Hepatocyte (in vitro differentiated cells): ENCODE measurements at regions not wholly inside any gene's neighbourhood (a gene's known extent, or its start where the extent isn't known, plus 50 kb on each side); places are given as distances from the start of the nearest gene placed in this dataset.

Experiments used
- DNase-seq: peaks from one replicate; pipeline ENCODE4 v3.0.0-alpha.2; 2016; ENCODE audit warnings: low spot score
- H2AFZ ChIP-seq: fragments of 200-600 bp; sonication (generic); 2 replicates; pipeline ENCODE4 v1.6.0; 2016; ENCODE audit warnings: antibody characterized with exemption, mild to moderate bottlenecking
- H3K27ac ChIP-seq: fragments of 200-600 bp; sonication (generic); 2 replicates; pipeline ENCODE4 v1.5.1; 2016; ENCODE audit warnings: mild to moderate bottlenecking
- H3K27me3 ChIP-seq: fragments of 200-600 bp; sonication (generic); 2 replicates; pipeline ENCODE4 v1.6.1; 2016
- H3K36me3 ChIP-seq: fragments of 200-600 bp; sonication (generic); replicated peaks from 2 replicates; pipeline ENCODE4 v1.5.1; 2016; ENCODE audit warnings: low read depth; ENCODE audit not compliant: insufficient read depth
- H3K4me1 ChIP-seq: fragments of 200-600 bp; sonication (generic); 2 replicates; pipeline ENCODE4 v1.5.1; 2016; ENCODE audit warnings: mild to moderate bottlenecking, moderate library complexity; ENCODE audit not compliant: insufficient read depth
- H3K4me2 ChIP-seq: fragments of 200-600 bp; sonication (generic); 2 replicates; pipeline ENCODE4 v1.6.0; 2016
- H3K4me3 ChIP-seq: fragments of 200-600 bp; sonication (generic); 2 replicates; pipeline ENCODE4 v1.5.1; 2016; ENCODE audit warnings: mild to moderate bottlenecking
- H3K79me2 ChIP-seq: fragments of 200-600 bp; sonication (generic); 2 replicates; pipeline ENCODE4 v1.6.0; 2017; ENCODE audit warnings: mild to moderate bottlenecking
- H3K9me2 ChIP-seq: fragments of 200-600 bp; sonication (generic); replicated peaks from 2 replicates; pipeline ENCODE4 v1.6.0; 2017; ENCODE audit warnings: mild to moderate bottlenecking; ENCODE audit not compliant: insufficient read depth
- H3K9me3 ChIP-seq: fragments of 200-600 bp; sonication (generic); 2 replicates; pipeline ENCODE4 v1.5.1; 2016; ENCODE audit warnings: low read depth, mild to moderate bottlenecking
- H4K20me1 ChIP-seq: fragments of 200-600 bp; sonication (generic); 2 replicates; pipeline ENCODE4 v1.6.0; 2016; ENCODE audit warnings: mild to moderate bottlenecking; ENCODE audit not compliant: insufficient read depth, poor library complexity, severe bottlenecking
- EZH2 ChIP-seq: fragments of 200-600 bp; sonication (generic); IDR thresholded peaks from 2 replicates; pipeline ENCODE4 v1.6.1; 2016; ENCODE audit warnings: antibody characterized with exemption, mild to moderate bottlenecking, borderline replicate concordance
- EZH2phosphoT487 ChIP-seq: fragments of 200-600 bp; sonication (generic); IDR thresholded peaks from one replicate; pipeline ENCODE4 v1.6.1; 2018; ENCODE audit warnings: antibody characterized with exemption, mild to moderate bottlenecking, low read depth, moderate library complexity; ENCODE audit not compliant: unreplicated experiment, severe bottlenecking
- WGBS: methylation state at CpG from one replicate; pipeline ENCODE4 v1.1.6; 2016; ENCODE audit warnings: low lambda C conversion rate; ENCODE audit errors: missing lambda C conversion rate; 5-methylcytosine and 5-hydroxymethylcytosine counted together
- TF ChIP-seq, protein P1 (sequence below): fragments of 200-600 bp; sonication (generic); IDR thresholded peaks from 2 replicates; pipeline ENCODE4 v1.5.1; 2016; ENCODE audit warnings: antibody characterized with exemption, mild to moderate bottlenecking; ENCODE audit not compliant: poor library complexity

DNA sequence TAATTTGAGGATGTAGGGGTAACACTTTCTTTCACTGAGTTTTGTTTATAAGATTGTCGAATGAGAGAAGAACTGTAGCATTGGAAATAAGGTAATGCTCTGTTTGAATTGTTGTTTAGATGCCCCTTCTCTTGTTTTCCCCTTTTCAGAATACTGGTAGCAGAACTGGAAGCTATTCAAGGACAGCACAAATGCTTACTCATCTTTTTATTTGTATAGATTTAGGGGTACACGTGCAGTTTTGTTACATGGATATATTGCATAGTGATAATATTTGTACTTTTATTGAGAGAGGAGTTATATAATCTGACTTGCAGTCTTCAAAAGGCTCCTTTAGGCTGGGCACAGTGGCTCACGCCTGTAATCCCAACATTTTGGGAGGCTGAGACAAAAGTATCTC is 145.4 kb upstream of the HAND2 start:
- WGBS, result 75% methylated on average over 3 of the region's 3 CpGs
- TF ChIP-seq EZH2phosphoT487 (no peak), EZH2 (no peak)
- TF ChIP-seq, protein P1, sequence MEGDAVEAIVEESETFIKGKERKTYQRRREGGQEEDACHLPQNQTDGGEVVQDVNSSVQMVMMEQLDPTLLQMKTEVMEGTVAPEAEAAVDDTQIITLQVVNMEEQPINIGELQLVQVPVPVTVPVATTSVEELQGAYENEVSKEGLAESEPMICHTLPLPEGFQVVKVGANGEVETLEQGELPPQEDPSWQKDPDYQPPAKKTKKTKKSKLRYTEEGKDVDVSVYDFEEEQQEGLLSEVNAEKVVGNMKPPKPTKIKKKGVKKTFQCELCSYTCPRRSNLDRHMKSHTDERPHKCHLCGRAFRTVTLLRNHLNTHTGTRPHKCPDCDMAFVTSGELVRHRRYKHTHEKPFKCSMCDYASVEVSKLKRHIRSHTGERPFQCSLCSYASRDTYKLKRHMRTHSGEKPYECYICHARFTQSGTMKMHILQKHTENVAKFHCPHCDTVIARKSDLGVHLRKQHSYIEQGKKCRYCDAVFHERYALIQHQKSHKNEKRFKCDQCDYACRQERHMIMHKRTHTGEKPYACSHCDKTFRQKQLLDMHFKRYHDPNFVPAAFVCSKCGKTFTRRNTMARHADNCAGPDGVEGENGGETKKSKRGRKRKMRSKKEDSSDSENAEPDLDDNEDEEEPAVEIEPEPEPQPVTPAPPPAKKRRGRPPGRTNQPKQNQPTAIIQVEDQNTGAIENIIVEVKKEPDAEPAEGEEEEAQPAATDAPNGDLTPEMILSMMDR, result no peak
- no peaks in the 10 kb centered on the region for H4K20me1 ChIP-seq

DNA sequence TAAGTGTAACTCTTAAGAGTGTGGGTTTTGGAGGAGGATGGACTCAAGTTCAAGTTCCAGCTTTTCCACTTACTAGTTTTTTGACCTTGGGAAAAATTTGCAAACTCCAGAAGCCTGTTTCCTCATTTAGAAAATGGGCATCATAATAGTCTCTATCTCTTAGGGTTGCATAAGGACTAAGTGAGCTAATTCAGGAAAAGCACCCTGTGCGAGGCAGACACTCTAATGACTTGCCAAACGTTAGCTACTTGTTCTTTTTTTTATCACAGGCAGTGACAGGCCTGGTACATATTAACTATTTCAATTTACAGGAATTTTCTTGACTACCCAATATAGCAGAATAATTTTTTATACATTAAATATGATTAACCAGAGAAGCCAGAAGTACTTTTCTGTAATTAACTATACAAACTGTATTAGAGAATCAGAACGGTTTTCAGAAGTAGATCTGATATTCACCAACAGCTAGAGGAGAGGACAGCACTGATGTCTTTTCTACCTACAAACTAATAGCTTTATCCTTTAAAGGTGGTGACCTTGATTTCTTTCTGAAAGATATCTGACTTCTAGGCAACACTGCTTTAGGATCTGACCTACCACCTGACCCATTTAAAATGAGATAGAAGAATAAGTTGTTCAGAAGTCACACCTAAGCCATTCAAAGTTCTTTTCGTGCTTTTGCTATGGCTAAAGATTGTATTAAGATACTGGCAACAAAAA is 139.6 kb upstream of the HAND2 start:
- H3K9me2 ChIP-seq, result no peaks in the 10 kb centered on the region
- 73% methylated on average over 4 of the region's 4 CpGs for WGBS
- no peak overlapping the region for H3K27ac ChIP-seq
- H3K4me3 ChIP-seq, result no peak overlapping the region
- no peak overlapping the region for H3K4me2 ChIP-seq
- no peak for TF ChIP-seq EZH2phosphoT487
- TF ChIP-seq, protein P1, result no peak
- no peak for TF ChIP-seq EZH2
- no peak for DNase-seq
- no peaks in the 10 kb centered on the region for H3K27me3 ChIP-seq
- no peaks in the 10 kb centered on the region for H4K20me1 ChIP-seq
- no peaks in the 10 kb centered on the region for H3K36me3 ChIP-seq
- H3K4me1 ChIP-seq, result no peaks in the 10 kb centered on the region
- no peaks in the 10 kb centered on the region for H3K79me2 ChIP-seq
- no peak overlapping the region for H2AFZ ChIP-seq
- no peaks in the 10 kb centered on the region for H3K9me3 ChIP-seq

More for the DNA sequence above, 145.4 kb upstream of the HAND2 start:
- DNase-seq, result no peak
- Histone ChIP-seq H3K4me3 (no peak overlapping the region), H2AFZ (no peak overlapping the region), H3K27me3 (no peaks in the 10 kb centered on the region), H3K9me2 (no peaks in the 10 kb centered on the region), H3K79me2 (no peaks in the 10 kb centered on the region), H3K27ac (no peak overlapping the region), H3K9me3 (no peaks in the 10 kb centered on the region), H3K4me1 (no peaks in the 10 kb centered on the region), H3K4me2 (no peak overlapping the region), H3K36me3 (no peaks in the 10 kb centered on the region)

DNA sequence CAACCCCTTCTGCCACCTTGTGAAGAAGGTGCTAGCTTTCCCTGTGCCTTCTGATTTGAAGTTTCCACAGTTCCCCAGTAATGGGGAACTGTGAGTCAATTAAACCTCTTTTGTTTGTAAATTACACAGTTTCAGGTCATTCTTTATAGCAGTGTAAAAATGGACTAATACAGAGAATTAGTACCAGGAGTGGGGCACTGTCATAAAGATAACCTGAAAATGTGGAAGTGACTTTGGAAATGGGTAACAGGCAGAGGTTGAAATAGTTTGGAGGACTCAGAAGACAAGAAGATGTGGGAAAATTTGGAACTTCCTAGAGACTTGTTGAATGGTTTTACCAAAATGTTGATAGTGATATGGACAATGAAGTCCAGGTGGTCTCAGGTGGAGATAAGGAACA is 131.0 kb upstream of the HAND2 start:
- no peak for DNase-seq
- no peak overlapping the region for H3K4me3 ChIP-seq
- no peak overlapping the region for H2AFZ ChIP-seq
- H3K27me3 ChIP-seq, result no peaks in the 10 kb centered on the region
- no peaks in the 10 kb centered on the region for H3K4me1 ChIP-seq
- H3K9me2 ChIP-seq, result no peaks in the 10 kb centered on the region
- no peaks in the 10 kb centered on the region for H3K79me2 ChIP-seq
- no peaks in the 10 kb centered on the region for H4K20me1 ChIP-seq
- H3K27ac ChIP-seq, result no peak overlapping the region
- TF ChIP-seq EZH2 (no peak), EZH2phosphoT487 (no peak)
- TF ChIP-seq, protein P1, result no peak
- no peaks in the 10 kb centered on the region for H3K36me3 ChIP-seq
- no peak overlapping the region for H3K4me2 ChIP-seq
- H3K9me3 ChIP-seq, result no peaks in the 10 kb centered on the region

DNA sequence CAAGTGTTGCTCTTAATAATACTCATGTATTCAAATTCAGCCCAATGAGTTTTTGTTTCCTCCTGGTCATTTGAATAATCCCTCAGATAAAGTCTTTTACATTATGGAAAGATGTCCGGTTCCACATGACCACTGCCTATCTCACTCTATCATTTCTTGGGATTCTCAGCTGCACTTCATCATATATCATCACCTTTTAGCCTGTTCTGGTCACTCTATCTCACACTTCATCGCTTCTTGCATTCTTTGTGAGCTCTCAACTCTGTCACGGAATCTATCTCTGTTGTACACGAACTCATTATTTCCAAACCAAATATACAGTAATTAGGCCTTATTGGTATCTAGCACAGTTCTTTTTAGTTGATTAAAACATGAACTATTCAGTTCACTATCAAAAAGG is 126.9 kb upstream of the HAND2 start:
- Histone ChIP-seq H3K9me3 (no peaks in the 10 kb centered on the region), H3K27me3 (no peaks in the 10 kb centered on the region), H2AFZ (no peak overlapping the region), H3K4me1 (no peaks in the 10 kb centered on the region), H3K79me2 (no peaks in the 10 kb centered on the region), H3K36me3 (no peaks in the 10 kb centered on the region), H3K9me2 (no peaks in the 10 kb centered on the region), H3K4me2 (no peak overlapping the region), H3K4me3 (no peak overlapping the region), H3K27ac (no peak overlapping the region), H4K20me1 (no peaks in the 10 kb centered on the region)
- no peak for DNase-seq
- 82% methylated on average over 4 of the region's 4 CpGs for WGBS
- no peak for TF ChIP-seq EZH2phosphoT487
- TF ChIP-seq, protein P1, result no peak
- TF ChIP-seq EZH2, result no peak
